Uterus (tissue), 3 donors: ENCODE measurements at regions not wholly inside any gene's neighbourhood (a gene's known extent, or its start where the extent isn't known, plus 50 kb on each side); places are given as distances from the start of the nearest gene placed in this dataset.

Source experiments
- DNase-seq, 2 donors: peaks; one replicate each; pipeline ENCODE4 v3.0.0-alpha.2; 2019 to 2020
- H3K27ac ChIP-seq, 2 donors: fragments of 200-600 bp; sonication (generic); 1 replicate in 1 of 2; 2 replicates in 1 of 2; pipeline ENCODE4 v1.5.1; 2016 to 2018
- H3K27me3 ChIP-seq, 2 donors: fragments of 200-600 bp; sonication (generic); one replicate each; pipeline ENCODE4 v1.5.1; 2018 to 2019; ENCODE audit warnings: control low read depth in 1 of 2
- H3K36me3 ChIP-seq, 2 donors: fragments of 200-600 bp; sonication (generic); one replicate each; pipeline ENCODE4 v1.5.1; 2019; ENCODE audit warnings: control low read depth in 1 of 2
- H3K4me1 ChIP-seq, 2 donors: fragments of 200-600 bp; sonication (generic); one replicate each; pipeline ENCODE4 v1.5.1; 2018 to 2019; ENCODE audit warnings: control low read depth in 1 of 2
- H3K4me3 ChIP-seq, 2 donors: fragments of 200-600 bp; sonication (generic); 1 replicate in 1 of 2; 2 replicates in 1 of 2; pipeline ENCODE4 v1.5.1; 2018 to 2019; ENCODE audit warnings: mild to moderate bottlenecking in 1 of 2
- H3K9me3 ChIP-seq, 2 donors: fragments of 200-600 bp; sonication (generic); one replicate each; pipeline ENCODE4 v1.5.1; 2019; ENCODE audit warnings: control low read depth in 1 of 2
- CTCF ChIP-seq, 4 experiments: fragments of 200-600 bp in 2 of 4; fragments of 450-650 bp in 2 of 4; sonication (generic) in 2 of 4; IDR thresholded peaks; one replicate each; pipeline ENCODE4 v1.5.1; 2016 to 2019; ENCODE audit warnings: antibody characterized with exemption in 4 of 4, mild to moderate bottlenecking in 2 of 4, moderate library complexity in 1 of 4
- POLR2A ChIP-seq, 2 donors: fragments of 450-650 bp; IDR thresholded peaks; one replicate each; pipeline ENCODE4 v1.6.1; 2016; ENCODE audit warnings: antibody characterized with exemption in 2 of 2, mild to moderate bottlenecking in 1 of 2, moderate library complexity in 1 of 2
- intact Hi-C: fragments of 100-400 bp; cut with DNase I; formaldehyde crosslinking; loops from one replicate; pipeline ENCODE4 v1.15.1; 2023; ENCODE audit warnings: low total_unique reads
- donor health status: DM: yes; HTN: yes; CAD: no.

- intact Hi-C loops: no loop called here
- no peak for DNase-seq
- Histone ChIP-seq H3K36me3 (no peaks in the 10 kb centered on the region), H3K9me3 (no peaks in the 10 kb centered on the region), H3K27ac (peak overlapping the region in 1 of 2 donors; percentile 74), H3K4me3 (no peak overlapping the region), H3K4me1 (no peaks in the 10 kb centered on the region), H3K27me3 (no peaks in the 10 kb centered on the region)
- TF ChIP-seq POLR2A (IDR thresholded peaks at IDR 0.05) (no peak), CTCF (IDR thresholded peaks at IDR 0.05) (no peak)
These were observed 262.5 kb upstream of the TGFBR2 start for GRCh38 chr3:30343861-30344260.

GRCh38 chr3:30344288-30344687 lies 262.1 kb upstream of the TGFBR2 start:
- Histone ChIP-seq H3K4me1 (no peaks in the 10 kb centered on the region), H3K4me3 (no peak overlapping the region), H3K27me3 (no peaks in the 10 kb centered on the region), H3K36me3 (no peaks in the 10 kb centered on the region), H3K9me3 (no peaks in the 10 kb centered on the region), H3K27ac (peak overlapping the region in 1 of 2 donors; percentile 74)
- TF ChIP-seq CTCF (IDR thresholded peaks at IDR 0.05): no peak
- TF ChIP-seq POLR2A (IDR thresholded peaks at IDR 0.05): no peak
- intact Hi-C loops: no loop called here
- no peak for DNase-seq

- intact Hi-C loops: no loop called here
- no peak overlapping the region for H3K4me3 ChIP-seq
- no peak overlapping the region for H3K27ac ChIP-seq
- TF ChIP-seq CTCF (IDR thresholded peaks at IDR 0.05) (no peak), POLR2A (IDR thresholded peaks at IDR 0.05) (no peak)
- no peaks in the 10 kb centered on the region for H3K36me3 ChIP-seq
- no peaks in the 10 kb centered on the region for H3K27me3 ChIP-seq
- no peaks in the 10 kb centered on the region for H3K4me1 ChIP-seq
- no peaks in the 10 kb centered on the region for H3K9me3 ChIP-seq
- no peak for DNase-seq
These were observed 259.5 kb upstream of the TGFBR2 start for GRCh38 chr3:30346933-30347320.

GRCh38 chr3:30347679-30348216 lies 258.7 kb upstream of the TGFBR2 start:
- H3K4me1 ChIP-seq: no peaks in the 10 kb centered on the region
- no peak for DNase-seq
- TF ChIP-seq POLR2A (IDR thresholded peaks at IDR 0.05) (no peak), CTCF (IDR thresholded peaks at IDR 0.05) (no peak)
- no peaks in the 10 kb centered on the region for H3K36me3 ChIP-seq
- no peak overlapping the region for H3K4me3 ChIP-seq
- intact Hi-C loops: no loop called here
- H3K27ac ChIP-seq: no peak overlapping the region
- no peaks in the 10 kb centered on the region for H3K27me3 ChIP-seq
- no peaks in the 10 kb centered on the region for H3K9me3 ChIP-seq

GRCh38 chr3:30349507-30349906 lies 256.9 kb upstream of the TGFBR2 start:
- no peak overlapping the region for H3K4me3 ChIP-seq
- no peaks in the 10 kb centered on the region for H3K9me3 ChIP-seq
- DNase-seq: no peak
- no peaks in the 10 kb centered on the region for H3K27me3 ChIP-seq
- no peak for TF ChIP-seq POLR2A (IDR thresholded peaks at IDR 0.05)
- TF ChIP-seq CTCF (IDR thresholded peaks at IDR 0.05): no peak
- no peaks in the 10 kb centered on the region for H3K4me1 ChIP-seq
- intact Hi-C loops: no loop called here
- no peak overlapping the region for H3K27ac ChIP-seq
- no peaks in the 10 kb centered on the region for H3K36me3 ChIP-seq
